Vagina (tissue), 2 donors: ENCODE measurements at regions not wholly inside any gene's neighbourhood (a gene's known extent, or its start where the extent isn't known, plus 50 kb on each side); places are given as distances from the start of the nearest gene placed in this dataset.

Experiments
- CTCF ChIP-seq, 3 experiments: fragments of 450-650 bp in 2 of 3; fragments of 200-600 bp in 1 of 3; sonication (generic) in 1 of 3; IDR thresholded peaks; one replicate each; pipeline ENCODE4 v1.5.1; 2017 to 2019; ENCODE audit warnings: antibody characterized with exemption in 3 of 3, mild to moderate bottlenecking in 2 of 3, moderate library complexity in 2 of 3
- POLR2AphosphoS5 ChIP-seq, 2 donors: sonication (generic); formaldehyde crosslinking; IDR thresholded peaks; one replicate each; pipeline ENCODE4 v1.9.0; 2017; ENCODE audit warnings: antibody characterized with exemption in 2 of 2, mild to moderate bottlenecking in 2 of 2, low read depth in 1 of 2; ENCODE audit not compliant: insufficient read depth in 1 of 2

- TF ChIP-seq CTCF (IDR thresholded peaks at IDR 0.05) (no peak), POLR2AphosphoS5 (IDR thresholded peaks at IDR 0.05; ENCODE audit: insufficient read depth in 1 of 2, low read depth in 1 of 2) (no peak)
Measured at GRCh38 chr12:124707316-124707715, 139.9 kb upstream of the NCOR2 start.
